HUES64 (cell line): ENCODE measurements at regions not wholly inside any gene's neighbourhood (a gene's known extent, or its start where the extent isn't known, plus 50 kb on each side); places are given as distances from the start of the nearest gene placed in this dataset.
"Not testable (repeated sequence)": the region's sequence is repeated elsewhere in the genome, so short reads cannot be mapped to it uniquely, and the experiment has no call there.

Experiments
- H3K27ac ChIP-seq: 2 replicates; pipeline ENCODE4 v1.7.0; 2013; ENCODE audit warnings: low read depth, low read length, inconsistent platforms
- H3K27me3 ChIP-seq: 2 replicates; pipeline ENCODE4 v1.6.1; 2013; ENCODE audit warnings: mild to moderate bottlenecking, low read length; ENCODE audit not compliant: insufficient read depth
- H3K36me3 ChIP-seq: 2 replicates; pipeline ENCODE4 v1.6.1; 2013; ENCODE audit warnings: mild to moderate bottlenecking, low read length; ENCODE audit not compliant: insufficient read depth
- H3K4me1 ChIP-seq: 2 replicates; pipeline ENCODE4 v1.6.1; 2013; ENCODE audit warnings: mild to moderate bottlenecking, low read length, moderate library complexity; ENCODE audit not compliant: insufficient read depth
- H3K4me3 ChIP-seq: 2 replicates; pipeline ENCODE4 v1.5.1; 2013; ENCODE audit warnings: mild to moderate bottlenecking, low read length, moderate library complexity
- H3K9ac ChIP-seq: 2 replicates; pipeline ENCODE4 v1.6.1; 2013; ENCODE audit warnings: mild to moderate bottlenecking, low read depth, low read length
- H3K9me3 ChIP-seq: 2 replicates; pipeline ENCODE4 v1.6.1; 2013; ENCODE audit warnings: low read depth, low read length; ENCODE audit not compliant: insufficient read depth
- WGBS: fragments of 150-250, 120-280 bp; methylation state at CpG from one replicate; pipeline ENCODE4 v1.1.7; 2013; ENCODE audit warnings: missing lambda C conversion rate; 5-methylcytosine and 5-hydroxymethylcytosine counted together

GRCh38 chr2:238521870-238522269 is 95.1 kb downstream of the ASB1 start:
- Histone ChIP-seq H3K9me3 (peaks cover 4% of the 10 kb centered on the region; the same call in 1 of the 2 replicates), H3K4me1 (no peaks in the 10 kb centered on the region), H3K27ac (no peak overlapping the region), H3K27me3 (no peaks in the 10 kb centered on the region), H3K36me3 (no peaks in the 10 kb centered on the region), H3K4me3 (no peak overlapping the region), H3K9ac (no peak overlapping the region)
- WGBS: 92% methylated on average over 8 of the region's 8 CpGs

DNA sequence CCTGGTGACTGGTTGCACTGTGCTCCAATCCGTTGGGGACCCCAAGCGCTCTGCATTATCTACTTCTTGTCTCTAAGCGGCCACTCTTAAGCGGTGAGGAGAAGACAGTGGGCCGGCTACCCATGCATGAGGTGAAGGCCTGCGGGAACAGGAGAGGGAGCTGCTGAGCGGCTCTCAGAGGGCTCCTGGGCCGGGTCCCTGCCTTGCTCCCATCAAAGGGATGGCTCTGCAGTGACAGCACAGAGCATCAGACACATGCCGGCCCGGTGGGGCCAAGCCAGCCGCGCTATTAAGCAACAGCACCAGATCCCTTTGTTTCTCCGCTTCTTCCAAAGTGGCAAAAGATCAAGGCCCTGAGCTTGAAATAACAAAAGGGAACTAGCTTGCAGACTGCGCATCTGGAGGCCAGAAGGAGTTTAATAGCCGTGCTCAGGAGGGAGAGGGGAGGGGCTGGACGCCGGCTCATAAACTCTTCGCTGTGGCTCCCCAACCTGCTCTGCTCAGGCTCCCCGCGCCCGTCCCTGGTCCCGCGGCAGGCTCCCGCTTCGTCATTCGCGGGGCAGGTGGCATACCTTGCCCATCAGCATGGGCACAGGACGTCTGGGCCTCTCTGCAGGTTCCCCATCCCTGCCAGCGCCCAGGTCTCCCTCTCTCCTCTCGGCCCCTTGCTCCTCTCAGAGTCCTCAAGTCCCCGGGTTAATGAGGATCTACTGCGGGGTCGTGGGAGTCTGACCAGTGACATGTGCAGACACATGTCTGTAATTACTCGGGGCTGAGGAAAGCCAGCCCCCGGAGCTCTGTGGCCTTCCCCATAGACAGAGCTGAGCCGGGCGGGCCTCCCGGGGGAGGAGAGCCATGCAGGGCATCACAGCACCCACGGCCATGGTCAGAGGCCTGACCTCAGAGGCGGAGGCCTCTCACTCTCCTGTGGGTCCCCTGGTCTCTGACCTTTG is 96.7 kb downstream of the ASB1 start:
- Histone ChIP-seq H3K9ac (no peak overlapping the region), H3K4me3 (no peak overlapping the region), H3K4me1 (no peaks in the 10 kb centered on the region), H3K27me3 (no peaks in the 10 kb centered on the region), H3K36me3 (no peaks in the 10 kb centered on the region), H3K9me3 (no peaks in the 10 kb centered on the region), H3K27ac (no peak overlapping the region)
- WGBS: 82% methylated on average over 40 of the region's 40 CpGs

- Histone ChIP-seq H3K9me3 (no peaks in the 10 kb centered on the region), H3K4me1 (no peaks in the 10 kb centered on the region), H3K27me3 (no peaks in the 10 kb centered on the region), H3K4me3 (no peak overlapping the region), H3K27ac (no peak overlapping the region), H3K36me3 (no peaks in the 10 kb centered on the region), H3K9ac (no peak overlapping the region)
- 93% methylated on average over 15 of the region's 15 CpGs for WGBS
These were observed 97.8 kb downstream of the ASB1 start for GRCh38 chr2:238524426-238524983.

DNA sequence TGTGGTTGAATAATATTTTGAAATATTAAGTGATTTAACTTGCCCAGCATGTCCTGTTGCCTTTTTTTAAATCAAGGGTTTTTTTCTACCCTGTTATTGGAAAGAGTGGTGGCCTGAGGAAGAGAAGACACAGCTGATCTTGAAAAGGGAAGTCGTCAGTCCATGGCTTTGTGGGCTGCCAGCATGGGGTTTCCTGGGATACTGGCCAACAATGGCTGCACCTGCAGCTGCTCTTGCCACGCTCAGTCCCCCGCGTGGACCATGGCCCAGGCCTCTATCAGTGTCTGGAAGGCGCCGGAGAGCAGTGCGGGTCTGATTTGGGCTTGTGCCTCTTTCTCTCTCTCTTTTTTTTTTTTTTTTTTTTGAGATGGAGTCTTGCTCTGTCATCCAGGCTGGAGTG is 99.3 kb downstream of the ASB1 start:
- Histone ChIP-seq H3K9ac (no peak overlapping the region), H3K4me3 (no peak overlapping the region), H3K9me3 (peaks cover 1% of the 10 kb centered on the region), H3K4me1 (no peaks in the 10 kb centered on the region), H3K36me3 (no peaks in the 10 kb centered on the region), H3K27ac (no peak overlapping the region), H3K27me3 (no peaks in the 10 kb centered on the region)
- 81% methylated on average over 7 of the region's 7 CpGs for WGBS

DNA sequence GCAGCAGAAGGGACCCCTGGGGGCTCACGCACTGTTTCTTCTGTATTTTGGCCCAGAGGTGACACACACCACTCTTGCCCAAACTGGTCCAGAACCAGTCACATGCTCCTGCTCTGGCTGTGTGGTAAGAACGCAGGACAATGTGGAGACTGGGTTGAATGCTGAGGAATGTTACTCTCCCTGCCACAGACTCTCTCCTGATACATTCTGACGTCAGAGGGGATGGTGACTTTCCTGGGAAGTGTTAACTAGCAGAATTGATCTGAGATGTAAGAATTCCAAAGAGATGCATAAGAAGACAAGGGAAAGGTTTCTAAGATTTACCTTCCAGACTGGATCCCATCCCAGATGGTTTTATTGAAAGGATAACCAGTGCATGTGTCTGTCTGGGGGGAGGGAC is 100.8 kb downstream of the ASB1 start:
- Histone ChIP-seq H3K9me3 (peaks cover 13% of the 10 kb centered on the region), H3K27me3 (no peaks in the 10 kb centered on the region), H3K36me3 (no peaks in the 10 kb centered on the region), H3K9ac (no peak overlapping the region), H3K27ac (no peak overlapping the region), H3K4me3 (no peak overlapping the region), H3K4me1 (no peaks in the 10 kb centered on the region)
- 80% methylated on average over 3 of the region's 3 CpGs for WGBS

- Histone ChIP-seq H3K9ac (no peak overlapping the region), H3K27me3 (no peaks in the 10 kb centered on the region), H3K27ac (no peak overlapping the region), H3K4me1 (no peaks in the 10 kb centered on the region), H3K36me3 (no peaks in the 10 kb centered on the region), H3K9me3 (peaks cover 28% of the 10 kb centered on the region), H3K4me3 (no peak overlapping the region)
- 89% methylated on average over 10 of the region's 10 CpGs for WGBS
These were observed 102.4 kb downstream of the ASB1 start for GRCh38 chr2:238528953-238529781.

- 77% methylated on average over 4 of the region's 4 CpGs for WGBS
- not testable (repeated sequence) for H3K4me3 ChIP-seq, H3K36me3 ChIP-seq, H3K27me3 ChIP-seq, H3K9ac ChIP-seq, H3K4me1 ChIP-seq, H3K27ac ChIP-seq
- H3K9me3 ChIP-seq: peaks cover 37% of the 10 kb centered on the region
These were observed 104.4 kb downstream of the ASB1 start for GRCh38 chr2:238531017-238531645.

DNA sequence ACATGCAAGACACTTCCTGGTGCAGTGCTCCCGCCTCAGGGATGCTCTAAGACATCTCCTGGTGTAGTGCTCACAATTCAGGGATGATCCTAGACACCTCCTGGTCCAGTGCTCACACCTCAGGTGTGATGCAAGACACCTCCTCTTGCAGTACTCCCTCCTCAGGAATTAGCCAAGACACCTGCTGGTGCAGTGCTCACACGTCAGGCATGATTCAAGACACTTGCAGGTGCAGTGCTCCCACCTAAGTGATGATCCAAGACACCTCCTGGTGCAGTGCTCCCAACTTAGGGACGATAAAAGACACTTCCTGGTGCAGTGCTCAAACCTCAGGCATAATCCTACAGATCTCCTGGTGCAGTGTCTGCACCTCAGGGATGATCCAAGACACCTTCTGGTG is 117.0 kb downstream of the ASB1 start:
- WGBS: 74% methylated on average over 3 of the region's 3 CpGs
- H3K4me1 ChIP-seq, H3K27me3 ChIP-seq, H3K27ac ChIP-seq, H3K36me3 ChIP-seq, H3K4me3 ChIP-seq, H3K9ac ChIP-seq: not testable (repeated sequence)
- H3K9me3 ChIP-seq: peaks cover 44% of the 10 kb centered on the region; the same call in 1 of the 2 replicates

GRCh38 chr2:238548902-238549462 is 122.3 kb downstream of the ASB1 start:
- Histone ChIP-seq H3K9ac (no peak overlapping the region), H3K27me3 (no peaks in the 10 kb centered on the region), H3K4me1 (no peaks in the 10 kb centered on the region), H3K27ac (no peak overlapping the region), H3K4me3 (no peak overlapping the region), H3K36me3 (no peaks in the 10 kb centered on the region), H3K9me3 (peaks cover 33% of the 10 kb centered on the region; the same call in 1 of the 2 replicates)
- 93% methylated on average over 5 of the region's 5 CpGs for WGBS

DNA sequence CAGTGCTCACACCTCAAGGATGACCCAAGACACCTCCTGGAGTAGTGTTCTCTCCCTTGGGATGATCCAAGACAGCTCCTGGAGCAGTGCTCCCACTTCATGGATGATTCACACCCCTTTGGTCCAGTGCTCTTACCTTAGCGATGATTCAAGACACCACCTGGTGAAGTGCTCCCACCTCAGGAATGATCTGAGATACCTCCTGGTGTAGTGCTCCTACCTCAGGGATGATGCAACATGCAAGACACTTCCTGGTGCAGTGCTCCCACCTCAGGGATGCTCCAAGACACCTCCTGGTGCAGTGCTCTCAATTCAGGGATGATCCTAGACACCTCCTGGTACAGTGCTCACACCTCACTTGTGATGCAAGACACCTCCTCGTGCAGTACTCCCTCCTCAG is 123.1 kb downstream of the ASB1 start:
- WGBS: 93% methylated on average over 2 of the region's 2 CpGs
- Histone ChIP-seq H3K9me3 (peaks cover 30% of the 10 kb centered on the region; the same call in 1 of the 2 replicates), H3K4me1 (no peaks in the 10 kb centered on the region; the same call in 1 of the 2 replicates), H3K4me3 (no peak overlapping the region), H3K36me3 (no peaks in the 10 kb centered on the region), H3K27me3 (no peaks in the 10 kb centered on the region), H3K27ac (no peak overlapping the region), H3K9ac (no peak overlapping the region)
